HepG2 (cell line): ENCODE measurements at regions not wholly inside any gene's neighbourhood (a gene's known extent, or its start where the extent isn't known, plus 50 kb on each side); places are given as distances from the start of the nearest gene placed in this dataset.

Experiments
- ATAC-seq: fragments of 200-7000 bp; cut with Tn5 transposase; 3 replicates; pipeline ENCODE4 v1.9.1; 2020; ENCODE audit warnings: mild to moderate bottlenecking, moderate library complexity
- BruUV-seq: library from RNA; stranded (reverse); fragments of 400-500 nt; replicated peaks from 2 replicates; lab custom pipeline; 2021; lab: Mats Ljungman, UMichigan
- CTCF ChIA-PET: fragments of 300-600 bp; formaldehyde crosslinking; extraction: SDS; loops from one replicate; lab custom pipeline; 2021; ENCODE audit warnings: low total read pairs, inconsistent platforms, low intra/inter-chr PET ratio; lab: Yijun Ruan, JAX
- POLR2A ChIA-PET: fragments of 350-600 bp; sonication (Branson Sonifier 250); formaldehyde crosslinking; loops from one replicate; lab custom pipeline; 2020; ENCODE audit warnings: antibody characterized with exemption, inconsistent platforms; lab: Yijun Ruan, JAX
- DNase-seq: peaks from one replicate; pipeline ENCODE4 v3.0.0-alpha.2; 2015; ENCODE audit warnings: low spot score
- FAIRE-seq: peaks from 3 replicates; lab custom pipeline; 2011; peaks lifted over from hg19 to GRCh38; lab: Jason Lieb, UNC
- H2AFZ ChIP-seq: one replicate; pipeline ENCODE4 v1.6.1; 2011; ENCODE audit warnings: low read length, inconsistent platforms
- H3K27ac ChIP-seq: fragments of 300-600 bp; 3 replicates; pipeline ENCODE4 v1.8.0; 2011; ENCODE audit warnings: mixed run types, mild to moderate bottlenecking, mixed read lengths, low read length, inconsistent platforms; ENCODE audit not compliant: insufficient read depth; ENCODE audit errors: extremely low read length
- H3K27me3 ChIP-seq, 2 experiments: fragments of 200-600 bp in 1 of 2; 2 replicates in 1 of 2; 3 replicates in 1 of 2; pipeline versions ENCODE4 v1.6.0 to v1.8.0; 2011; ENCODE audit warnings: low read length in 2 of 2, mild to moderate bottlenecking in 2 of 2, moderate library complexity in 2 of 2, inconsistent platforms in 1 of 2; ENCODE audit not compliant: insufficient read depth in 2 of 2, control insufficient read depth in 1 of 2
- H3K36me3 ChIP-seq, 2 experiments: fragments of 200-600 bp in 1 of 2; replicated peaks in 1 of 2; 2 replicates in 1 of 2; 3 replicates in 1 of 2; pipeline versions ENCODE4 v1.5.1 to v1.8.0; 2011; ENCODE audit warnings: low read length in 2 of 2, inconsistent platforms in 1 of 2; ENCODE audit not compliant: insufficient read depth in 2 of 2, control insufficient read depth in 1 of 2
- H3K4me1 ChIP-seq: 2 replicates; pipeline ENCODE4 v1.5.1; 2012; ENCODE audit warnings: low read length, inconsistent platforms; ENCODE audit not compliant: insufficient read depth
- H3K4me2 ChIP-seq: 2 replicates; pipeline ENCODE4 v1.6.0; 2011; ENCODE audit warnings: low read depth, low read length, inconsistent platforms
- H3K4me3 ChIP-seq, 3 experiments: fragments of 200-600 bp in 1 of 3; sonication (generic), shearing (Covaris generic) in 1 of 3; replicated peaks in 1 of 3; 2 replicates each; pipeline ENCODE4 v1.5.1; 2011 to 2016; ENCODE audit warnings: low read length in 3 of 3, inconsistent platforms in 2 of 3, low read depth in 2 of 3, mild to moderate bottlenecking in 2 of 3, control low read depth in 1 of 3, mixed read lengths in 1 of 3; ENCODE audit not compliant: insufficient read depth in 1 of 3
- H3K79me2 ChIP-seq: one replicate; pipeline ENCODE4 v1.6.1; 2011; ENCODE audit warnings: low read length, inconsistent platforms; ENCODE audit not compliant: insufficient read depth
- H3K9ac ChIP-seq: 2 replicates; pipeline ENCODE4 v1.6.0; 2011; ENCODE audit warnings: mild to moderate bottlenecking, low read depth, low read length, inconsistent platforms; ENCODE audit not compliant: insufficient read depth
- H3K9me3 ChIP-seq: 2 replicates; pipeline ENCODE4 v1.5.1; 2012; ENCODE audit warnings: mild to moderate bottlenecking, low read length
- H4K20me1 ChIP-seq: 2 replicates; pipeline ENCODE4 v1.6.0; 2011; ENCODE audit warnings: inconsistent platforms, mild to moderate bottlenecking, low read length, moderate library complexity; ENCODE audit not compliant: insufficient read depth
- BATF2 ChIP-seq: sonication (generic); formaldehyde crosslinking; IDR thresholded peaks from 2 replicates; pipeline ENCODE4 v1.8.0; 2022; ENCODE audit warnings: mild to moderate bottlenecking, missing genetic modification reagents, moderate library complexity
- BCLAF1 ChIP-seq: fragments of 450-650 bp; IDR thresholded peaks from 2 replicates; pipeline ENCODE4 v1.6.1; 2017; ENCODE audit warnings: mild to moderate bottlenecking
- KDM1A ChIP-seq: IDR thresholded peaks from 2 replicates; pipeline ENCODE4 v1.6.1; 2016; ENCODE audit warnings: missing compliant biosample characterization
- MAFK ChIP-seq, 2 experiments: IDR thresholded peaks in 1 of 2; conservative IDR thresholded peaks in 1 of 2; 2 replicates each; pipeline ENCODE4 v1.6.1; 2011; ENCODE audit warnings: improper control_type of control experiment in 2 of 2, low read length in 2 of 2
- MLLT10 ChIP-seq: sonication (generic); formaldehyde crosslinking; IDR thresholded peaks from 2 replicates; pipeline ENCODE4 v1.4.0; 2020; ENCODE audit warnings: missing genetic modification reagents
- PAXIP1 ChIP-seq: sonication (generic); formaldehyde crosslinking; conservative IDR thresholded peaks from 2 replicates; pipeline ENCODE4 v1.4.0; 2020; ENCODE audit warnings: mild to moderate bottlenecking, missing genetic modification reagents, moderate library complexity
- SMAD1 ChIP-seq: sonication (generic); formaldehyde crosslinking; IDR thresholded peaks from 2 replicates; pipeline ENCODE4 v1.4.0; 2020; ENCODE audit warnings: missing genetic modification reagents, low read depth, mild to moderate bottlenecking, borderline replicate concordance
- TARDBP ChIP-seq: sonication (generic); formaldehyde crosslinking; IDR thresholded peaks from 2 replicates; pipeline ENCODE4 v1.8.0; 2022; ENCODE audit warnings: mild to moderate bottlenecking, missing genetic modification reagents
- ZFP1 ChIP-seq: IDR thresholded peaks from 2 replicates; pipeline ENCODE4 v1.6.1; 2016
- ZNF280D ChIP-seq: sonication (generic); formaldehyde crosslinking; IDR thresholded peaks from 2 replicates; pipeline ENCODE4 v1.5.1; 2020; ENCODE audit warnings: mild to moderate bottlenecking, missing genetic modification reagents
- ZNF432 ChIP-seq: sonication (generic); formaldehyde crosslinking; IDR thresholded peaks from 2 replicates; pipeline ENCODE4 v1.5.0; 2020; ENCODE audit warnings: missing genetic modification reagents, mild to moderate bottlenecking, borderline replicate concordance
- ZNF580 ChIP-seq: IDR thresholded peaks from 2 replicates; pipeline ENCODE4 v1.6.1; 2016; ENCODE audit warnings: low read depth, borderline replicate concordance
- WGBS: methylation state at CpG from one replicate; pipeline ENCODE4 v1.1.6; 2017; ENCODE audit warnings: low lambda C conversion rate; 5-methylcytosine and 5-hydroxymethylcytosine counted together
- in situ Hi-C: cut with HindIII; loops from 2 replicates; pipeline ENCODE4 v1.10.0; 2017; ENCODE audit warnings: low pct_unique_long_range_greater_than_20kb; ENCODE audit not compliant: extremely low pct_ligation_motif_present
- intact Hi-C: fragments of 100-400 bp; cut with micrococcal nuclease; formaldehyde crosslinking; loops from one replicate; pipeline ENCODE4 v1.10.0; 2022; ENCODE audit not compliant: unreplicated experiment

GRCh38 chr1:34688006-34688741 lies 66.7 kb upstream of the GJB5 start (continued):
- TF ChIP-seq BATF2 (CRISPR knock-in tag) (no peak), TARDBP (CRISPR knock-in tag) (no peak), MAFK (conservative IDR thresholded peaks at IDR 0.05 in 1 of 2, IDR thresholded peaks at IDR 0.05 in 1 of 2; ENCODE audit: low read length in 2 of 2) (peak; percentile 42 to 62; a peak in 3 of 4 replicates), ZNF580 (CRISPR knock-in tag) (no peak)

- POLR2A ChIA-PET = no interaction called here
- H3K4me1 ChIP-seq = peaks cover 6% of the 10 kb centered on the region
- H3K27ac ChIP-seq = no peak overlapping the region
- no peaks in the 10 kb centered on the region for H4K20me1 ChIP-seq
- H3K79me2 ChIP-seq = no peaks in the 10 kb centered on the region
- ATAC-seq (no peak), DNase-seq (no peak), FAIRE-seq (no peak)
- H3K9me3 ChIP-seq = peaks cover 13% of the 10 kb centered on the region
- intact Hi-C loops (no loop called here), in situ Hi-C loops (no loop called here)
- H2AFZ ChIP-seq = no peak overlapping the region
- CTCF ChIA-PET = no interaction called here
- H3K4me2 ChIP-seq = no peak overlapping the region
- no TSS peak for BruUV-seq
- peaks cover 0 to 9% of the 10 kb centered on the region in 2 experiments; a peak in 1 of 5 replicates for H3K27me3 ChIP-seq
- H3K36me3 ChIP-seq = no peaks in the 10 kb centered on the region
- no peak overlapping the region for H3K9ac ChIP-seq
- under 1% methylated on average over 4 of the region's 4 CpGs for WGBS
- no peak overlapping the region for H3K4me3 ChIP-seq
- TF ChIP-seq PAXIP1 (CRISPR knock-in tag) (no peak), ZFP1 (no peak), SMAD1 (CRISPR knock-in tag) (no peak), BCLAF1 (no peak), ZNF280D (no peak), KDM1A (CRISPR knock-in tag) (no peak), ZNF432 (CRISPR knock-in tag) (no peak), MLLT10 (CRISPR knock-in tag) (no peak)
Measured at GRCh38 chr1:34690269-34690668, 64.6 kb upstream of the GJB5 start.
